HG03460 (cell line): ENCODE measurements at regions not wholly inside any gene's neighbourhood (a gene's known extent, or its start where the extent isn't known, plus 50 kb on each side); places are given as distances from the start of the nearest gene placed in this dataset.

ENCODE experiments used
- ATAC-seq: cut with Tn5 transposase; IDR thresholded peaks from one replicate; pipeline ENCODE4 v1.9.1; 2021; ENCODE audit not compliant: unreplicated experiment

DNA sequence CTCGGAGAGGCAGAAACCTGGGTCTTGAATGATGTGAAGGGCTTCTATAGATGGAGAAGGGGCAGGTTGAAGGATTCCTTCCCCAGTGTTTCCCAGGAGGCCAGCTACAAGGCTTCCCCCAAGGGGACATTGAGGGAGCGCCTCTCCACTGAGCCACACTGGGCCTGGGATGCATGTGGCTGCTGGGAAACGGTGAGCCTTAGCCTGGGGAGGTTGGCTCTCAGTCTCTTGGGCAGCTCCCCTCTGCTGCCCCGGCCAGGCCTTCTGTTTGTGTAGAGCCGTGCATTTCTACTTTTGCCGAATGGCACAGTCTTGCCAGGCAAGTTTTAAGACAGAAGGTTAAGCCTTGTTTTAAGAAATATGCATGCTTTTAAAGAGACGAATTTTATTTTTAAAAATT is 254.4 kb upstream of the POU3F1 start:
- no peak for ATAC-seq

DNA sequence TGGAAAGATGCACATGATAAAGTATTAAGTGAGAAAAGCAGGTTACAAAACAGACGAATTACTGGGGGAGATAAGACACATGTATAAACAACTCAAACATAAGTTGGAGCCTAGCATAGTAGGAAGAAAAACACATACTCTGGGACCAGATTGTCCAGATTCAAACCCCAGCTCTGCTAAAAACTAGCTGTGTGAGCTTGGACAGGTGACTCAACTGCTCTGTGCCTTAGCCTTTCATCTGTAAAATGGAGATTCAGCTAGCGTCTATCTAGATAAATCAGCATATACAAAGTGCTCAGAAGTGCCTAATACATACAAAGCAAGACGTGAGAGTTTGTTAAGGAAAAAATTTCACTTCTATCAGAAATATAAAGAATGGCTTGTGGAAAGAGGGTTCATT is 254.0 kb upstream of the POU3F1 start:
- no peak for ATAC-seq

DNA sequence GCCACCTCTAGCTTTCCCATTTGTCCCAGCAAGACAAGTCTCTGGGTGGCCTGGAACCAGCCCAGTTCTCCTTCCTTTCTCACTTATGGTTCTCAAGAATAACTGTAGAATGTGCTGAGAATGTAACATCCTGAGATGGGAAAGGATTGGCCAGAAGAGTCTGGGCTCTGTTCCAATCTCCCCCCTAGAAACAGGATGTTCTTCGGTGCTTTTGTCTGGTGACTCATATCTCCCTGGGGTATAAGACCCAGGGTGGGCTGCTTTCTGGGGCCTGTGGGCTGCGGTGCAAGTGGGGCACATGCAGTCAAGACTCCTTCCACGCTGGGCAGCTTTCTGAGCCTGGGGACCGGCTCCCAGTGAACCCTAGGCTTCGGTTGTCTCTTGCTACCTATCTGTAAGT is 251.2 kb upstream of the POU3F1 start:
- ATAC-seq = no peak

DNA sequence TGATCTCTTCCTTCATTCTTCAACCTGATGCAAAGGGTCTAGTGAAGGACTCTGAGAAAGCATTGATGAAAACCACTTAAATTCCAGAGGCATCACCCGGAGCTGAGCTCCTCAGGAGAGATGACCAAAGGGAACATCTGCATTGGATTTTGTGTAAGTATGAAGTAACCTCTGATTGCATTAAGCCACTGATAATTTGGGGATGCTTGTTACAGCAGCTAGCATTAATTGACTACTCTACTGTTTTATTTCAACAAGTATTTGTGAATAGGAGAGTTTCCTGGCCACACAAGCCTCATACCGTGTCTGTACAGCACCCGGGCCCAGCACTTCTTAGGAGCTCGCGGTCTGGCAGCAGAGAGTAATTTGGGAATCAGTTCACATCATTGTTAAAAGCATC is 250.7 kb upstream of the POU3F1 start:
- no peak for ATAC-seq

DNA sequence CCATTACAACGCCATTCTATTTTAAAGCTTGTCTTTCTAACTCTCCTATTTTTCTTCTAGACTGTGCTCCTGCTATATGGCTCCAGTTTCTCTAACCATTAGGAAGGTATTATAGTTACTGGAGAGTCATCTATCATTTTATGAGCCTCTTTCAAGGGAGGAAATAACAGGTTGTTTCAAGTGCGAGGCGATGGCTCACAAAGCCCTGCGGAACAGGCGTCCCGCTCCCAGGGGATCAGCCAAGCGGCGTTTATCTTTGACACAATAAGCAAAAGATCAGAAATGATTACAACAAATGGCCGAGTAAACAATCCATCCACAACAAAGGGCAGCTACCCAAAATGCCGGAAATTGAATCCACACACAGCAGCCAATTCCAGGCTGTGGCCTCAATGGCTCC is 249.5 kb upstream of the POU3F1 start:
- no peak for ATAC-seq

DNA sequence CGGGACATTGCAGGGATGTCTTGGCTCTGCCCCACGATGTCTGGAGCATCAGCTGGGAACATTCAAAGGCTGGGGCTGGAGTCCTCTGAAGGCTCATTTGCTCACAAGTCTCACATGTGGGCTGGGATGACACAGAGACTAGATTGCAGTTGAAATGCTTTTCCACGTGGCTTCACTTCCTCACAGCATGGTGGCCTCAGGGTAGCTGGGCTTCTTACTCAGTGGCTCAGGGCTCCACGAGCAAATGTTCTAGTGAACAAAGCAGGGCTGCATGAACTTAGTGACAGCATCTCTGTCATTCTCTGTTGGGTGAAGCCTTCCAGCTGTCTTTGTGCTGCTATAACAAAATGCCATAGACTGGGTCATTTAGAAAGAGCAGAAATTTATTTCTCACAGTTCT is 247.0 kb upstream of the POU3F1 start:
- ATAC-seq = no peak

DNA sequence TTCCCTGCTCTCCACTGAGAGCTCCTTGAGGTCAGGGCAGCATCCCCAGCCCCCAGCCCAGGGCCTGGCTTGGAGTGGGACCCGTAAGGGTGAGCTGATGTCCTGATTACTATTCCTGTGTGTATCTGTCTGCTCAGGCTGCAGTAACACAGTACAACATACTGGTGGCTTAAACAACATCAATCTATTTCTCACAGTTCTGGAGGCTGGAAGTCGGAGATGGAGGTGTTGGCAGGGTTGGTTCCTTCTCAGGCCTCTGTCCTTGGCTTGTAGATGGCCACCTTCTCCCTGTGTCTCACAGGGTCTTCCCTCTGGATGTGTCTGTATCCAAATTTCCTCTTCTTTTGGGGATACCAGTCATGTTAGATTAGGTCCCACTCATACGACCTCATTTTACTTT is 246.4 kb upstream of the POU3F1 start:
- ATAC-seq = no peak

DNA sequence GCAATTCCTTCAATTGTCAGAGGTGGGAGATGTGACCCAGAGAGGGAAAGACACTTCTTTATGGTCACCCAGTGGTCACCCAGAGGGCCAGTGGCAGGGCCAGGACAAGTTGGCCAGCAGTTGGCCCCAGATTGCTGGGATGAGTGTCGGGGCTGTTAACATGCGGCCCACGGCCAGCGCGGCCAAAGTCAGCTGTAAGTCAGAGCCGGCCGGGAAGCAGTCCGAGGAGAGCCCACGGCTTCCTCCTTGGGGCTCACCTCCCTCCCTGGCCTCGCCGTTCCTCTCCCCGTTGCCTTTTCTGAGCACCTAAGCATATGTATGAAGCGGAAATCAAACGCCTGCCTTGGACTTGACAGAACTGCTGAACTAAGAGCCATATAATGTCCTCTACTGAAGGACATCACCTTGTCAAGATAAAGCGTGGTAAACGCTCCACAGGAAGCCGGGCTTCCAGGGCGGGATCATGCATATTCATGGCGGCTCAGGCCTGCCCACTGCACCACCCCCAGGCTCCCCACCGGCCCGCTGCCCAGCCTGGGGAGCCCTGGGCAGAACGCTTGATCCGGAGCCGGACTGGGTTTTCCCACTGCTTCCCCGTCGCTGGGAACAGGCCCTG is 245.4 kb upstream of the POU3F1 start:
- no peak for ATAC-seq

DNA sequence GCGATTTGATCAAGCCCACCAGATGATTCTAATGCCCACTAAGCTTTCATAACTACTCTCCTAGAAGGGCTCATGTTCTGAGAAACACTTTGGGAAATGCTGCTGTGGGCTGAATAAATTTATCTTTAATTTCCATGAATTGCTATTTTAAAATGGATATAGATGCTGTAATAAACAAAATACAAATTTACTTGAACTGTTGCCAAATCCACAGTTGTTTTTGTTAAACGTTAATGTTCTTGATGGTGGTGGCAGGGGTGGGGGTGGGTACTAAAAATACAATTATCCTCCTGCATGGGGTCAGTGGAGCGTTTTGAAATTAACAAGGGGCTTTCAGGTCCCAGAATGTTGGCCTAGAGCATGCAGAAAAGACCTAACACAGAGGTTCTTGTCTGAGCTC is 244.7 kb upstream of the POU3F1 start:
- ATAC-seq = no peak

DNA sequence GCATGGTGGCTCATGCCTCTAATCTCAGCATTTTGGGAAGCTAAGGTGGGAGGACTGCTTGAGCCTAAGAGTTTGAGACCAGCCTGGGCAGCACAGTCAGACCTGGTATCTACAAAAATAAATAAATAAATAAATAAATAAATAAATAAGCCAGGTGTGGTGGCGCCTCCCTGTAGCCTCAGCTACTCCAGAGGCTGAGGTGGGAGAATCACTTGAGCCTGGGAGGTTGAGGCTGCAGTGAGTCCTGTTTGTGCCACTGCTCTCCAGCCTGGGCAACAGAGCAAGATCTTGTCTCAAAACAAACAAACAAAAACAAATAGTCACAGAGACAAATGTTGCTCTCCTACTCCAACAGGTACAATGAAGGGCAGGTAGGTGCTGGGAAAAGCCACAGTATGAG is 242.4 kb upstream of the POU3F1 start:
- no peak for ATAC-seq

DNA sequence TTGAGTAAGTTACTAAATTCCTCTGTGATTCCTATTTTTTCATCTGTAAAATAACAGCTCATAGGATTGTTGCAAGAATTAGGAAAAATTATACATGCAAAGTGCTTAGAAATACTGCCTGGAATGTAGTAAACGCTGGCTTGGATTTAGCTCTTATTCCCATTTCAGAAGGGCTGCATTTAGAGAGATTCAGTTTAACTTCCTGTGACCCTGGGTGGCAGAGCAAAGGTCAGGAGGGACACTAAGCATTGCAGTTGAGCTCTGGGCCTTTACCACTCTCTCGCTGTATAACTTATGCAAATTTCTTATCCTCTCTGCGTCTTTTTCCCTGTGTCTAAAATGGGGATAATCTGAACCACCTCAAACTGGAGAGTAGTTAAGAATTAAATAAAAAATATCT is 241.0 kb upstream of the POU3F1 start:
- no peak for ATAC-seq

DNA sequence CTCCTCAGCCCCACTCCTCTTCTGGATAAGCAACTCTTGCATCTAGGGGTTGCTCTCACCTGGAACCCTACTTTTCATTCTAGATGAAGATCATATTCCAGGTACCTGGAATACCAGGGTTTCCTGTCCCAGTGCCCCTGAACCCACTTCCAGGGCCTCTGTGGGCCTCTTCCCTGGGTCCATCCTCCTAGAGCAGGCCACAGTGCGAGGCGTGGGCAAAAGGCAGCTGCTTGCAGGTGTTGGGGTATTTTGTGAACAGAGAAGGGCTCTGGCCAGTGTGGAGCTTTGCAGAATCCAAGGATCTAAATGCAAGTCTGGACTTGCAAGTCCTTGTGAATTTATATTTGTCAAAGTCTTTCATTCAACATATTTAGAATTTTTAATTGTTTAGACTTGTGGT is 240.4 kb upstream of the POU3F1 start:
- ATAC-seq = no peak

DNA sequence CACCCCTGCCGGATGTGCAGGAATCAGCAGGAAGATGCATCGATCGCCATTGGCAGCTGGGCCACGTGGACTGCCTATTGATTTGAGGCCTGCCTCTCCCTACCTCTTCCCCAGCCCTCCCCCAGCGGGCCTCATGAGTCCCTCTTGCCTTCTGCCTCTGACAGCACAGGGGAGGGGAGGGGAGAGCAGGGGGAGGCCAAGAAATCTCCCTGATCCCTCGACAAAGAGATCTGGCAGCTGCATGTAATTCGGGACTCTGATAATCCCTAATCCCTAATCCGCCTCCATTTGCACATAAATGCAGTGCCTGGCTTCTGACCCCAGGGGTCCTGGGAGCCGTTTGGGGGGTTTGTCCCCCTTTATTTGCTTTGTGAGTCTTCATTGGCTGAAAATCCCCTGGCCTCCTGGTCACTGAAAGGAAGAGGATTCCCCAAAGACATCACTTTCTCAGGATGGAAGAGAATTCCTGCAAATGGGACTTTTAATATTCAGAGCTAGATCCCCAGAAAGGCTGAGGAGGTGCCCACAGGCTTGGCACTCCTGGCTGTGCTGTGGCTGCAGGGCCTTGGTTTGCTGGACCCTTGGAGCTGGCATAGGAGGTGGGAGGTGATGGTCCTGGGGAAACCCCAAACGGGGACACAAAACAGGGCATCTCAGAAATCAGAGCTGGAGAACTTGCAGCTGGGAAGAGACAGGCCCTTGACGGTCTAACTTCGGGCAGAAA is 239.4 kb upstream of the POU3F1 start:
- no peak for ATAC-seq

DNA sequence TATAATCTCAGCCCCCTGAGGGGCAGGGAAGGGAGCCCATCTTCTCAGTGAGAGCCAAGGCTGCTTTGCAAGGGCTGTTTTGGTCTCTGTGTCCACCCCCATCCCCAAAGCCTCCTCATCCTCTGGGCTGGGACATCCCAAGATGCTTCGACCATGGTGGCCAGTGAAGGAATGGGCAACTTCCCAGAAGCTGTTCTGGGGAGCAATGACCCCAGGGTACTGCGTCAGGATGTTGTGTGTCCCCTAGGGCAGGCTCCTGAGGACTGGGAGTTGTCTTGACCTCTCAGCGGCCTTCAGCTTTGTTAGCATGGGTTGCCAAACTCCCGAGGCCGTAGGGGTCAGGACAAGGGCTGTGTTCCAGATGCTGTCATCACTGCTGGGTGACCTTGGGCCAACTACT is 238.4 kb upstream of the POU3F1 start:
- no peak for ATAC-seq

DNA sequence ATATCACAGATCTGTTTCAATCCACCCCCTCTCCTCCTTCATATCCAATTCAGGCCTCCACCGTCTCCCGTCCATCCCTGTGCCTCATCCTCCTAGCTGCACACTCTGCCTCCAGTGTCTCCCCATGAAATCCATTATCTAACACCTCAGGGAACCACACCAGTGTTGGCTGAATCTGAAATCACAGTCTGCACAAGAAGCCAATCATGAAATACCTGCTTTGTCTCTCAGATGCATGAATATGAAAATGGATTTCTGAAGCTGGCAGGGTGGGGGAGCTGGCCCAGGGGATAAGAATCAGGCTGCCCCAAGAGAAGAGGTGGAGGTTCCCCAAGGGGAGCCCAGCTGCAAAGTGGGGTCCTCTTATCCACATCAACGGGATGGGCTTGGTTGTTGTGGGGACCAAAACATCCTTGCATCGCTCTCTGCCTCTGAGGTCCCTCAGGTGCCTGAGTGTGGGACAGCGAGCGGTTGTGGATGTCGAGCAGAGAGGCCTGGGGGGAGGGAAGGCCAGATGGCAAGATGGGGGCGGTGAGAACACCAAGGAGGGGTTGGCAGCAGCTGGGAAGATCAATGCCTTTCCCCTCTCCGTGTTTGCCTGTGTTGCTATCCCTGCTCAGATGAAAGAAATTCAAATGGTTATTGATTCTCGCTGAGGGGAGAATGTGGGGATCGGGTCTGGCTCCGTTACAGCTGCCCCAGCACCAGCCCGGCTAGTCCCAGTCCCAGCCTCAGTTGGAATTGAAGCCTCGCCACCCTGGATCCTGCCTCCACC is 237.3 kb upstream of the POU3F1 start:
- no peak for ATAC-seq

DNA sequence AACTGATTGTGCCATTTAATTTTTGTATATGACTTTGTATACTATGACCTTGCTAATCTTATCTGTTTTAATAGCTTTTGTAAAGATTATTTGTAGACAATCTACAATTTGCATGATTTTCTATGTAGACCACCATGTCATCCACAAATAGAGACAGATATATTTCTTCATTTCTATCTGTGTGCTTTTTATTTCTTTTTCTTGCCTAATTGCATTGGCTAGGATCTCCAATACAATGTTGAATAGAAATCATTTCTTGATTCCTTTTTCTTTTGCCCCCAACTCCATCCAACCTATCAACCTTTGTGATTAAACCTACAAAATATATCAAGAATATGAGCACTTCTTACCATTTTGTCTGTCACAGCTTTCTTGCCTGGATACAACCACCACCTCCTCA is 232.6 kb upstream of the POU3F1 start:
- ATAC-seq = no peak

DNA sequence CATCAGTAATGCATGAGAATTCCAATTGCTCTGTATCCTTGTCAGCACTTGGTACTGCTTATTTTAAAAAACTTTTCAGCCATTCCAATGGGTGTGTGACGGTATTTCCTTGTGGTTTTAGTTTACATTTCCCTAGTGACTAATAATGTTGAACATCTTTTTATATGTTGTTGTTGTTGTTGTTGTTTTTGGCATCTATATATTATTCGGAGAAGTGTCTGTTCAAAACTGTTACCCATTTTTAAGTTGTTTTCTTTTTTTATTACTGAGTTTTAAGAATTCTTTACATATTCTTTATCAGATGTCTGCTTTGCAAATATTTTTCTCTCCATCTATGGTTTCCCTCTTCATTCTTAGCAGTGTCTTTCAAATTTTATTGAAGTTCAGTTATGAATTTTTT is 231.1 kb upstream of the POU3F1 start:
- ATAC-seq = no peak

DNA sequence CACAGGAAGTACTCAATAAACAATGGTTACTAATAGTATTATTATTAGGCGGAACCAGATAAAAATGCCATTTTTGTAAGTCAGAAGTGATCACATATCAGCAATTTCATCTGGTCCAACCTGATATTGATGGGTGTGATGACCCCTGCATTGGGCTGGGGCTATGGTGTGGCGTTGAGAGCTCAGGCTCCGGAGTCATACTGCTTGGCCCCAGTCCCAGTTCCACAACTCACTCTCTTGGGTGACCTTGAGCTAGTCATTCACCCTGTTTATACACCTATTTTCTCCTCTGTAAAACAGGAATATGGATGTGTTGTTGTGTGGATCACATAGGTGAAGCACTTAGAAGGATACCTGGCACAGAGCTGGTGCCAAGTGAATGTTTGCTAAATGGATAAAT is 229.4 kb upstream of the POU3F1 start:
- no peak for ATAC-seq

DNA sequence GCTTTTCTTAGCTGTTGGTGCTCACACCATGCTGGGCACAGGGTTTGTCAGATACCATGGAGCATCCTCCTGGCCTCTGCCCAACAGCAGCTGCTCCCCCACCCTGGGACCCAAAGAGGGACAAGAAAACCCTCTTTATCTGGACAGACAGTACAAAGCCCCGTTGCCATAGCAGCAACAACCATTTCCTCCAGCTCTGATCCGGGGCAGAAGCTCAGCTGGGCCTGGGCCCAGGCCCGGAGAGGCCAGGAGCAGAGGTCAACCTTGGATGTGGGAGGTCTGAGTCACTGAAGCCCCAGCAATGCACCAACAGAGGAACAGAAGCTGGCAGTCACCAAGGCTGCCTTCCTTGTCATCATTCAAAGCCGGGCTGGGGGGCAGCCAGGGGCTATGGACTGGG is 228.4 kb upstream of the POU3F1 start:
- no peak for ATAC-seq

DNA sequence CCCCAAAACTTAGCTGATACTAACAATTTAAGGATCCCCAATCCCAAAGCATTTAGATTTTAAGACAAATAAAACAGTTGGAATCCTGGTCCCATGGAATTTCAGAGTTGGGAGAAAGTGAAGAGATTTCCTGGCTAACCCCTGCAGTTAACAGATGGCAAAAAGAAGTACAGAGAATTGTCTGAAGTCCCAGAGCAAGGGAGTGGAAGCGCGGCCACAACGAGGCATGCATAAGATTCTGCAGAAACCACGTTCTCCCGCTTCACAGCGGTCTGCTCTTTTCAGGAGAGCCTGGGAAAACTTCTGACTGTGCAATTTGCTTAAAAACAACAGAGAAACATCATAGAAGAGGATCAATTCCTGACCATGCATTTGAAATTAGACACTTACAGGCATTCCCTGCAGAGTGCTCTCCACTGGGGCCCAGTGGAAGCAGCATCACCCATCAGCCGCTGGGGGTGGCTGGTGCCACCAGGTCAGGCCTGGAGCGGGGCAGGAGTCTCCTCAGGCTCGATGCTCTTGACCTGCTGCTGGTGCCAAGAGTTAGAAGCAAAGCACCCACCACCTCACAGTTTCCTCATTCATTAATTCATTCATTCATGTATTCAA is 226.7 kb upstream of the POU3F1 start:
- no peak for ATAC-seq

DNA sequence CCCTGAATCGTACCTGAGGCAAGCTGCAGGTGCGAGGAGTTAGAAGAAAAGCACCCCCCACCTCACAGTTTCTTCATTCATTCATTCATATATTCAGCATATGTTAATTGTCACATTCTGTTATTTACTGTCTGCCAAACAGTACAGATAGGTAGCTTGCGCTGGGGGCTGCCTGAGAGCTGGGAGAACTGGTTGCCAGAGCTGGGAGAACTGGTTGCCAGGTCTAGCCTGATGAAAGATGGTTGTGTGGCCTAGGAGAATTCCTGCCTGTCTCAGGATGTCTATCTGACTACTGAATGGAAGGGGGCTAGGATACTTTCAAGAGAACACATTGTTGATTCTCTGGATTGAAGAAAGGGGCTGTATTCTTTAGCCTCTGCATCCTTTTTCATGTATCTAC is 225.9 kb upstream of the POU3F1 start:
- ATAC-seq = no peak
